Medulla oblongata (tissue), 1 donor: ENCODE measurements at regions not wholly inside any gene's neighbourhood (a gene's known extent, or its start where the extent isn't known, plus 50 kb on each side); places are given as distances from the start of the nearest gene placed in this dataset.
A peak's percentile ranks its signal among the peaks of the same experiment; 100 is the strongest.
"Not testable (repeated sequence)": the region's sequence is repeated elsewhere in the genome, so short reads cannot be mapped to it uniquely, and the experiment has no call there.

Source experiments
- DNase-seq: peaks from one replicate; pipeline ENCODE4 v3.0.0-alpha.2; 2015; ENCODE audit errors: extremely low spot score

GRCh38 chr2:34215174-34215573, 616.1 kb upstream of the FAM98A start:
- DNase-seq = no peak

- DNase-seq = not testable (repeated sequence)
Observed at GRCh38 chr2:34210382-34210781, 611.3 kb upstream of the FAM98A start.

GRCh38 chr2:34204560-34204959, 605.5 kb upstream of the FAM98A start:
- no peak for DNase-seq

- DNase-seq = no peak
Observed at GRCh38 chr2:34201099-34201498, 602.0 kb upstream of the FAM98A start.

GRCh38 chr2:34199971-34200370, 600.9 kb upstream of the FAM98A start:
- no peak for DNase-seq

- DNase-seq = no peak
Observed at GRCh38 chr2:34193164-34193563, 594.1 kb upstream of the FAM98A start.

GRCh38 chr2:34188464-34189303, 589.6 kb upstream of the FAM98A start:
- DNase-seq = no peak

GRCh38 chr2:34179511-34179910, 580.4 kb upstream of the FAM98A start:
- no peak for DNase-seq

- no peak for DNase-seq
Observed at GRCh38 chr2:34178482-34178881, 579.4 kb upstream of the FAM98A start.

GRCh38 chr2:34176693-34177092, 577.6 kb upstream of the FAM98A start:
- DNase-seq = no peak

- DNase-seq = no peak
Observed at GRCh38 chr2:34174506-34174905, 575.4 kb upstream of the FAM98A start.

- DNase-seq = no peak
Observed at GRCh38 chr2:34162231-34162630, 563.1 kb upstream of the FAM98A start.

GRCh38 chr2:34161549-34161948, 562.5 kb upstream of the FAM98A start:
- no peak for DNase-seq

GRCh38 chr2:34159901-34160300, 560.8 kb upstream of the FAM98A start:
- DNase-seq = no peak

GRCh38 chr2:34153484-34153883, 554.4 kb upstream of the FAM98A start:
- DNase-seq = no peak

- no peak for DNase-seq
Observed at GRCh38 chr2:34147780-34148179, 548.7 kb upstream of the FAM98A start.

- no peak for DNase-seq
Observed at GRCh38 chr2:34143149-34143548, 544.0 kb upstream of the FAM98A start.

GRCh38 chr2:34142531-34143008, 543.5 kb upstream of the FAM98A start:
- not testable (repeated sequence) for DNase-seq

- not testable (repeated sequence) for DNase-seq
Observed at GRCh38 chr2:34133065-34133464, 534.0 kb upstream of the FAM98A start.

- DNase-seq = no peak
Observed at GRCh38 chr2:34126279-34126678, 527.2 kb upstream of the FAM98A start.

GRCh38 chr2:34123996-34124785, 525.1 kb upstream of the FAM98A start:
- DNase-seq = no peak

- DNase-seq = peak; percentile 21
Observed at GRCh38 chr2:34121076-34121475, 522.0 kb upstream of the FAM98A start.

- no peak for DNase-seq
Observed at GRCh38 chr2:34115076-34115475, 516.0 kb upstream of the FAM98A start.
